ENCODE measurements at regions not wholly inside any gene's neighbourhood (a gene's known extent, or its start where the extent isn't known, plus 50 kb on each side); places are given as distances from the start of the nearest gene placed in this dataset.

- TF ChIP-seq CTCF (IDR thresholded peaks at IDR 0.05) (no peak), NPAS2 (CRISPR knock-in tag; IDR thresholded peaks at IDR 0.05; ENCODE audit: borderline replicate concordance) (no peak), USF2 (IDR thresholded peaks at IDR 0.05) (no peak), EHMT2 (IDR thresholded peaks at IDR 0.05; ENCODE audit: low read depth) (no peak)
Measured at GRCh38 chr12:74018849-74019248, 518.8 kb upstream of the ATXN7L3B start.

All from A549 (cell line).